ENCODE measurements at regions not wholly inside any gene's neighbourhood (a gene's known extent, or its start where the extent isn't known, plus 50 kb on each side); places are given as distances from the start of the nearest gene placed in this dataset.
"Not testable (repeated sequence)": the region's sequence is repeated elsewhere in the genome, so short reads cannot be mapped to it uniquely, and the experiment has no call there.

- no peak for DNase-seq (ENCODE audit: low read depth, low spot score)
These were observed 101.1 kb upstream of the RMP24 start for GRCh38 chr18:35871337-35871736.

GRCh38 chr18:35875566-35875965 lies 96.9 kb upstream of the RMP24 start:
- DNase-seq (ENCODE audit: low read depth, low spot score) = no peak

- DNase-seq (ENCODE audit: low read depth, low spot score) = no peak
These were observed 96.2 kb upstream of the RMP24 start for GRCh38 chr18:35876243-35876642.

- DNase-seq (ENCODE audit: low read depth, low spot score) = no peak
These were observed 91.6 kb upstream of the RMP24 start for GRCh38 chr18:35880788-35881455.

GRCh38 chr18:35888329-35888728 lies 84.2 kb upstream of the RMP24 start:
- no peak for DNase-seq (ENCODE audit: low read depth, low spot score)

- no peak for DNase-seq (ENCODE audit: low read depth, low spot score)
These were observed 82.8 kb upstream of the RMP24 start for GRCh38 chr18:35889677-35890076.

- DNase-seq (ENCODE audit: low read depth, low spot score) = no peak
These were observed 82.2 kb upstream of the RMP24 start for GRCh38 chr18:35890323-35890722.

- DNase-seq (ENCODE audit: low read depth, low spot score) = no peak
These were observed 80.4 kb upstream of the RMP24 start for GRCh38 chr18:35892118-35892517.

DNA sequence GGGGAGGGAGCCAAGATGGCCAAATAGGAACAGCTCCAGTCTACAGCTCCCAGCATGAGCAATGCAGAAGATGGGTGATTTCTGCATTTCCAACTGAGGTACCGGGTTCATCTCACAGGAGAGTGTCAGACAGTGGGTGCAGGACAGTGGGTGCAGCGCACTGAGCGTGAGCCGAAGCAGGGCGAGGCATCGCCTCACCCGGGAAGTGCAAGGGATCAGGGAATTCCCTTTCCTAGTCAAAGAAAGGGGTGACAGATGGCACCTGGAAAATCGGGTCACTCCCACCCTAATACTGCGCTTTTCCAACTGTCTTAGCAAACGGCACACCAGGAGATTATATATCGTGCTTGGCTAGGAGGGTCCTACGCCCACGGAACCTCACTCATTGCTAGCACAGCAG lies 75.0 kb upstream of the RMP24 start:
- not testable (repeated sequence) for DNase-seq (ENCODE audit: low read depth, low spot score)

GRCh38 chr18:35904389-35905037 lies 68.0 kb upstream of the RMP24 start:
- no peak for DNase-seq (ENCODE audit: low read depth, low spot score)

DNA sequence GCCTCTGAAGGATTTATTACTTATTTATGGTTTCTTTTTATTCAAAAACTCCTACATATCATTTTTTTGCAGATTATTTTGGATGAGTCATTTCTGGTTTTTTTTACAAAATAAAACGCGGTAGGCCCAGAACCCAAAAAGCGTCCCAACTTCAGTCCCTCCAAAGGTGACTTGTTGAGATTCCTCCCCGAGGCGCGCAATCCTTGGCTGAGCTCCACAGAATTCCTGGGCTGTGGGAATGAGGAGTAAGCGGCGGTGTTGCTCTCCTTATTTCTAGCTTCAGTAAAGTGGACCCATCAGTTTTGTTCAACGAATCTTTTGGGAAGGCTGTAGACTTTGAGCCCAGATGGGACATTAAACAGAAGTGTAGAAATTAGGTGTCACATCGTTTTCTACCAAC lies 67.0 kb upstream of the RMP24 start:
- DNase-seq (ENCODE audit: low read depth, low spot score) = no peak

DNA sequence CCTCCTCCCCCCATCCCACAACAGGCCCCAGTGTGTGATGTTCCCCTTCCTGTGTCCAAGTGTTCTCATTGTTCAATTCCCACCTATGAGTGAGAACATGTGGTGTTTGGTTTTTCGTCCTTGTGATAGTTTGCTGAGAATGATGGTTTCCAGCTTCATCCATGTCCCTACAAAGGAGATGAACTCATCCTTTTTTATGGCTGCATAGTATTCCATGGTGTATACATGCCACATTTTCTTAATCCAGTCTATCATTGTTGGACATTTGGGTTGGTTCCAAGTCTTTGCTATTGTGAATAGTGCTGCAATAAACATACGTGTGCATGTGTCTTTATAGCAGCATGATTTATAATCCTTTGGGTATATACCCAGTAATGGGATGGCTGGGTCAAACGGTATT lies 66.2 kb upstream of the RMP24 start:
- DNase-seq (ENCODE audit: low read depth, low spot score) = not testable (repeated sequence)

GRCh38 chr18:35910327-35910726 lies 62.2 kb upstream of the RMP24 start:
- no peak for DNase-seq (ENCODE audit: low read depth, low spot score)

- DNase-seq (ENCODE audit: low read depth, low spot score) = no peak
These were observed 60.1 kb upstream of the RMP24 start for GRCh38 chr18:35912332-35912731.

- no peak for DNase-seq (ENCODE audit: low read depth, low spot score)
These were observed 57.4 kb upstream of the RMP24 start for GRCh38 chr18:35915056-35915455.

- no peak for DNase-seq (ENCODE audit: low read depth, low spot score)
These were observed 55.4 kb upstream of the RMP24 start for GRCh38 chr18:35917043-35917442.

- no peak for DNase-seq (ENCODE audit: low read depth, low spot score)
These were observed 53.9 kb upstream of the RMP24 start for GRCh38 chr18:35918564-35918963.

GRCh38 chr18:35919179-35919578 lies 53.3 kb upstream of the RMP24 start:
- no peak for DNase-seq (ENCODE audit: low read depth, low spot score)

DNA sequence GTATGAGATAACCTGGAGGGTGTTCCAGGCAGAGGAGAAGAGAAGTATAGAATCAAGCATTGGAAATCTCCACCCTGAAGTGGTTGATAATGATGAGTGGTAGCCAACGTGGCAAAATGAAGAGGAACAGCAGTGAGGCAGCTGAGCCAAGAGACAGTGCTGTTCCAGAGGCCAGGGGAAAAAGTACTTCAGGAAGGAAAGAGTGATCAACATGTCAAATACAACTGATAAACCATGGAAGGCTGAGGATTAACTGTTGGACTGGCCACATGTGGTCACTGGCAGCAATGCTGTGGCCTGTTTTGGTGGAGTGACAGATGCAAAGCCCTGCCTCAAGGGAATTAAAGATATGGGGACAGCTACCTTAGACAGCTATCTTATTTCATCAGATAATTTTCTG lies 51.9 kb upstream of the RMP24 start:
- no peak for DNase-seq (ENCODE audit: low read depth, low spot score)
